C4-2B (cell line): ENCODE measurements at regions not wholly inside any gene's neighbourhood (a gene's known extent, or its start where the extent isn't known, plus 50 kb on each side); places are given as distances from the start of the nearest gene placed in this dataset.

Experiments
- H3K27ac ChIP-seq: fragments of 450-650 bp; 2 replicates; pipeline ENCODE4 v1.5.1; 2017
- CTCF ChIP-seq: fragments of 450-650 bp; conservative IDR thresholded peaks from 2 replicates; pipeline ENCODE4 v1.5.1; 2017; ENCODE audit warnings: mild to moderate bottlenecking
- ZFX ChIP-seq: fragments of 450-650 bp; IDR thresholded peaks from 2 replicates; pipeline ENCODE4 v1.6.1; 2017

GRCh38 chr7:84512055-84512454 lies 317.5 kb upstream of the SEMA3A start:
- no peak overlapping the region for H3K27ac ChIP-seq
- TF ChIP-seq CTCF (no peak), ZFX (no peak)

DNA sequence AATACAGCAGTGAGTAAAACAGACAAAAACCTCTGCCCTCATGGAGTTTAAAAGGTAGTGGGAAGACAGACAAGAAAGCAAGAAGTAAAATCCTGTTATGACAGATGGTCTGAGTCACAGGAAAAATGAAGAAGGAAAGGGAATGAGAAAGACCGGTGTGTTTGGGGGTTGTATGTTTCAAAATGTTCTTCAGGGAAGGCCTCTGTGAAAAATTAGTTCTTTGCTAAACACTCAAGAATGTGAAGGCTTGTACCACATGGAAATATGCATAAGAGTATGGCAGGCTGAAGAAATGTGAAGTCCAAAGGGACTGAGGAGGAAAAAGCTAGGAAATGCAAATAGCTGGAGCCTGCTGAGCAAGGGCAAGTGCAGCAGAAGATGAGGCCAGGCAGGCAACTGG lies 315.9 kb upstream of the SEMA3A start:
- H3K27ac ChIP-seq: no peak overlapping the region
- TF ChIP-seq ZFX (no peak), CTCF (no peak)

DNA sequence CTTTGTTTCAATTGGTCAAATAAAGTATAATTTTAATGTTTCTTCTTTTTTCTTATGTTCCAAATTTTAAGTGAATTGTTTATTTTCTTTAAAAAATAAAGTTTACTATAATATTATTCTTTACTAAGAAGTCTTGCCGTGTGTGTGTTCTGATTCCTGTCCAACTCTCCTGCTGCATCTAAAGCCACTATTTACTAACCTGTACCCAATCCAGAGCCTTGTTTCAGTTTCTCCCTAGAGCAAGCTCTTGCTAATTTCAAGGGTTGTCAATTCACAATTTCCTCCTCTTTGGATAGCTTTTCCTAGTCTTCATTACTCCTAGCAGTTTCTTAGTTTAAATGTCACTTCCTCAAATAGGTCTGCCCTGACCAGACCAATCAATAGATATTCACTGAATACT lies 314.9 kb upstream of the SEMA3A start:
- H3K27ac ChIP-seq: no peak overlapping the region
- TF ChIP-seq ZFX (no peak), CTCF (no peak)

- H3K27ac ChIP-seq: no peak overlapping the region
- TF ChIP-seq ZFX (no peak), CTCF (no peak)
Observed at GRCh38 chr7:84508606-84509005, 314.0 kb upstream of the SEMA3A start.

DNA sequence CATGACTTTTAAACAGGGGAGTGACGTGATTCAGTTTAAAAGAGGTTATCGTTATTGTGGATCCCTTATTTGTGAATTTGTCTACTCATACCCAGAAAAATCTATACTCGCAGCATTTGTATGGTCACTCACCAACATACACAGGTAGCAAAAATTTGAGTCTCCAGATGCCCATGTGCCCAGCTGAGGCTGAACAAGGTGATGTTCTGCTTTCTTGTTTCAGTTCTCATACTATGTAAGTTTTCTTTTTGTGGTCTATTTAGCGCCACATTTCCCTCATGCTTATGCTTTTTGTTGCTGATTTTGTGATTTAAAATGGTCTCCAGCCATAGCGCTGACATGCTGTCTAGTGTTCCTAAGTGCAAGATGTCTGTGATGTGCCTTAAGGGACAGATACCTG lies 312.9 kb upstream of the SEMA3A start:
- TF ChIP-seq CTCF (no peak), ZFX (no peak)
- H3K27ac ChIP-seq: no peak overlapping the region

GRCh38 chr7:84506151-84506550 lies 311.6 kb upstream of the SEMA3A start:
- no peak overlapping the region for H3K27ac ChIP-seq
- no peak for TF ChIP-seq CTCF
- TF ChIP-seq ZFX: no peak

DNA sequence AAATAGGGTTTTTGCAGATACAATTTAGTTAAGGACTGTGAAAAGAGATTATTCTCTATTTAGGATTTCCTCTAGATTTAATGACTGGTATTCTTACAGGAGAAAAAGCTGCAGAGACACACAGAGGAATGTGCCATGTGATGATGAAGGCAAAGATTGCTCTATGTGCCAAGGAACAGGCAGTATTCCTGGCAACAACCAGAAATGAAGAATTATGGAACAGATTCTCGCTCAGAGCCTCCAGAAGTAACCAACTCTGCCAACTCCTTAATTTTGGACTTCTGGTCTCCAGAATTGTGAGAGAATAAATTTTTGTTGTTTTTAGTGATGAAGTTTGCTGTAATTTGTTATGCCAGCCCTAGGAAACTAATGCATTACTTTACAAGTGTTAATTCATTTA lies 307.6 kb upstream of the SEMA3A start:
- TF ChIP-seq ZFX (no peak), CTCF (no peak)
- no peak overlapping the region for H3K27ac ChIP-seq
